Tibial nerve (tissue), 4 donors: ENCODE measurements at regions not wholly inside any gene's neighbourhood (a gene's known extent, or its start where the extent isn't known, plus 50 kb on each side); places are given as distances from the start of the nearest gene placed in this dataset.

Experiments used
- DNase-seq, 2 donors: peaks; one replicate each; pipeline ENCODE4 v3.0.0-alpha.2; 2019; ENCODE audit warnings: low spot score in 2 of 2
- H3K27ac ChIP-seq, 4 donors: fragments of 200-600 bp; sonication (generic) in 3 of 4; one replicate each; pipeline ENCODE4 v1.5.1; 2017 to 2019; ENCODE audit warnings: mild to moderate bottlenecking in 1 of 4
- H3K27me3 ChIP-seq, 2 donors: fragments of 200-600 bp; sonication (generic) in 1 of 2; one replicate each; pipeline versions ENCODE4 v1.5.1 to v1.6.0; 2017 to 2019
- H3K36me3 ChIP-seq, 3 donors: fragments of 200-600 bp; sonication (generic); one replicate each; pipeline ENCODE4 v1.5.1; 2018 to 2019
- H3K4me1 ChIP-seq, 4 donors: fragments of 200-600 bp; sonication (generic) in 3 of 4; one replicate each; pipeline ENCODE4 v1.5.1; 2017 to 2019
- H3K4me3 ChIP-seq, 4 donors: fragments of 200-600 bp; sonication (generic) in 3 of 4; one replicate each; pipeline ENCODE4 v1.5.1; 2017 to 2019; ENCODE audit warnings: mild to moderate bottlenecking in 1 of 4, moderate library complexity in 1 of 4
- H3K9me3 ChIP-seq, 4 donors: fragments of 200-600 bp; sonication (generic) in 3 of 4; one replicate each; pipeline ENCODE4 v1.5.1; 2017 to 2019
- CTCF ChIP-seq, 5 experiments: fragments of 200-600 bp in 3 of 5; fragments of 450-650 bp in 2 of 5; sonication (generic) in 3 of 5; IDR thresholded peaks; one replicate each; pipeline ENCODE4 v1.5.1; 2016 to 2019; ENCODE audit warnings: antibody characterized with exemption in 5 of 5, mild to moderate bottlenecking in 3 of 5, moderate library complexity in 2 of 5
- EP300 ChIP-seq, 2 donors: sonication (generic); formaldehyde crosslinking; IDR thresholded peaks; one replicate each; pipeline ENCODE4 v1.6.1; 2017; ENCODE audit warnings: antibody characterized with exemption in 2 of 2, mild to moderate bottlenecking in 1 of 2
- POLR2A ChIP-seq, 2 donors: fragments of 450-650 bp; IDR thresholded peaks; one replicate each; pipeline ENCODE4 v1.6.1; 2017; ENCODE audit warnings: antibody characterized with exemption in 2 of 2, mild to moderate bottlenecking in 2 of 2, moderate library complexity in 2 of 2
- WGBS, 2 donors: methylation state at CpG; one replicate each; pipeline ENCODE4 v1.1.5; 2018; 5-methylcytosine and 5-hydroxymethylcytosine counted together

DNA sequence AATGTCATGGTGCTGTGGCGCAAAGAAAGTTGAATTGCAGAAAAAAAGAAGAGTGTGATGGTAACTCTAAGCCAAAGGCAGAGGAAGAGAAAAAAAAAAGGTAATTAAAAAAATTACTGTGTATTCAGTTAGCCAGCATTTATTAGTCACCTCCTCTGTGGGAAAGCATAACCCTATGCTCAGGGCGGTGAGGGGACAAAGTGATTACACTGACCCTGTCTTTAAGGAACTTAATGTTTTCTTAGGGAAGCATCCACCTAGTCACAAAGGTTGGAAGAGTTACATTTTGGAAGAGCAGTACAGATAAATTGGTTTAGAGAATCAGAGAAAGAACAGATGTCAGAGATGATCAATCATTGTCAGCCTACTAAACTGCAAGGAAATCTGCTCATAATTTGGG is 410.3 kb downstream of the CDH11 start:
- Histone ChIP-seq H3K27me3 (no peaks in the 10 kb centered on the region), H3K27ac (no peak overlapping the region), H3K36me3 (no peaks in the 10 kb centered on the region), H3K4me3 (no peak overlapping the region), H3K9me3 (no peaks in the 10 kb centered on the region), H3K4me1 (no peaks in the 10 kb centered on the region)
- TF ChIP-seq EP300 (IDR thresholded peaks at IDR 0.05) (no peak), POLR2A (IDR thresholded peaks at IDR 0.05) (no peak), CTCF (IDR thresholded peaks at IDR 0.05) (no peak)
- no peak for DNase-seq
- 93 to 94% methylated on average over 2 of the region's 2 CpGs for WGBS, 2 donors

- TF ChIP-seq EP300 (IDR thresholded peaks at IDR 0.05) (peak in 1 of 2 donors; percentile 16), POLR2A (IDR thresholded peaks at IDR 0.05) (no peak)
- DNase-seq: no peak
- H3K27ac ChIP-seq: no peak overlapping the region
- H3K4me1 ChIP-seq: no peaks in the 10 kb centered on the region
- H3K27me3 ChIP-seq: no peaks in the 10 kb centered on the region
- no peaks in the 10 kb centered on the region for H3K9me3 ChIP-seq
- no peaks in the 10 kb centered on the region for H3K36me3 ChIP-seq
- H3K4me3 ChIP-seq: no peak overlapping the region
- WGBS, 2 donors: 69 to 73% methylated on average over 4 of the region's 4 CpGs
Observed at GRCh38 chr16:64711026-64711425, 410.8 kb downstream of the CDH11 start.

GRCh38 chr16:64705443-64705842 is 416.4 kb downstream of the CDH11 start:
- Histone ChIP-seq H3K27me3 (no peaks in the 10 kb centered on the region), H3K36me3 (no peaks in the 10 kb centered on the region), H3K9me3 (peaks cover 0 to 6% (median 0%) of the 10 kb centered on the region in 4 donors), H3K27ac (no peak overlapping the region), H3K4me1 (no peaks in the 10 kb centered on the region), H3K4me3 (no peak overlapping the region)
- DNase-seq: no peak
- WGBS, 2 donors: 74 to 81% methylated on average over 2 of the region's 2 CpGs
- TF ChIP-seq POLR2A (IDR thresholded peaks at IDR 0.05): no peak

DNA sequence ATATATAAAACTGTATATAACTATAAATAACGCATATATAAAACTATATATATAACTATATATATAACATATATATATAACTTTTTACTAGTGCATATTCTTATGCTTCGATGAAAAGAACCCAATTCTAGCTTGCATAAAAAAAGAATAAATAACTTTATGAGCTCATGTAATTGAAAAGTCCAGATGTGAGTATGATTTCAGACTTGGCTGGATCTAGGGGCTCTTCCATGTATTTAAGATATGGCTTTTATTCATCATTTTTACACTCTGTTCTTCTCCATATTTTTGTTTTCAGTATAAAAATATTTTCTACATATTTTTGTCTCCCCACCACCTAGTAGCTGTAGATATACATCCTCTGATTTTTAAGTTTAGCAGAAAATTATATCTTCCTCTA is 417.5 kb downstream of the CDH11 start:
- no peak for TF ChIP-seq POLR2A (IDR thresholded peaks at IDR 0.05)
- no peak for TF ChIP-seq CTCF (IDR thresholded peaks at IDR 0.05)
- no peak for TF ChIP-seq EP300 (IDR thresholded peaks at IDR 0.05)
- H3K27ac ChIP-seq: no peak overlapping the region
- no peaks in the 10 kb centered on the region for H3K4me1 ChIP-seq
- no peaks in the 10 kb centered on the region for H3K36me3 ChIP-seq
- 88 to 89% methylated on average over 2 of the region's 2 CpGs for WGBS, 2 donors
- DNase-seq: no peak
- no peak overlapping the region for H3K4me3 ChIP-seq
- no peaks in the 10 kb centered on the region for H3K27me3 ChIP-seq
- H3K9me3 ChIP-seq: peaks cover 0 to 6% (median 0%) of the 10 kb centered on the region in 4 donors

GRCh38 chr16:64702415-64702814 is 419.4 kb downstream of the CDH11 start:
- no peak for TF ChIP-seq EP300 (IDR thresholded peaks at IDR 0.05)
- no peak for TF ChIP-seq CTCF (IDR thresholded peaks at IDR 0.05)
- no peak for TF ChIP-seq POLR2A (IDR thresholded peaks at IDR 0.05)
- Histone ChIP-seq H3K4me1 (no peaks in the 10 kb centered on the region), H3K9me3 (peaks cover 0 to 6% (median 0%) of the 10 kb centered on the region in 4 donors), H3K4me3 (no peak overlapping the region), H3K36me3 (no peaks in the 10 kb centered on the region), H3K27me3 (no peaks in the 10 kb centered on the region), H3K27ac (no peak overlapping the region)
- WGBS, 2 donors: 30 to 34% methylated on average over 1 of the region's 1 CpG
- no peak for DNase-seq

GRCh38 chr16:64700628-64701027 is 421.2 kb downstream of the CDH11 start:
- Histone ChIP-seq H3K4me3 (no peak overlapping the region), H3K9me3 (peaks cover 0 to 6% (median 0%) of the 10 kb centered on the region in 4 donors), H3K27me3 (no peaks in the 10 kb centered on the region), H3K4me1 (no peaks in the 10 kb centered on the region), H3K27ac (no peak overlapping the region), H3K36me3 (no peaks in the 10 kb centered on the region)
- WGBS, 2 donors: 94 to 97% methylated on average over 3 of the region's 3 CpGs
- no peak for TF ChIP-seq CTCF (IDR thresholded peaks at IDR 0.05)
- no peak for TF ChIP-seq EP300 (IDR thresholded peaks at IDR 0.05)
- TF ChIP-seq POLR2A (IDR thresholded peaks at IDR 0.05): no peak
- no peak for DNase-seq
